Mucosa of stomach (tissue), 1 donor: ENCODE measurements at regions not wholly inside any gene's neighbourhood (a gene's known extent, or its start where the extent isn't known, plus 50 kb on each side); places are given as distances from the start of the nearest gene placed in this dataset.

Experiments used
- H3K27me3 ChIP-seq: one replicate; pipeline ENCODE4 v1.7.0; 2013; ENCODE audit warnings: mild to moderate bottlenecking, low read length; ENCODE audit not compliant: control insufficient read depth, insufficient read depth
- H3K36me3 ChIP-seq: one replicate; pipeline ENCODE4 v1.7.0; 2013; ENCODE audit warnings: low read length; ENCODE audit not compliant: control insufficient read depth, insufficient read depth
- H3K4me1 ChIP-seq: one replicate; pipeline ENCODE4 v1.7.0; 2013; ENCODE audit warnings: mild to moderate bottlenecking, low read length; ENCODE audit not compliant: control insufficient read depth, insufficient read depth
- H3K4me3 ChIP-seq: one replicate; pipeline ENCODE4 v1.7.0; 2013; ENCODE audit warnings: low read length
- H3K9ac ChIP-seq: one replicate; pipeline ENCODE4 v1.7.0; 2013; ENCODE audit warnings: mild to moderate bottlenecking, low read length, moderate library complexity
- H3K9me3 ChIP-seq: one replicate; pipeline ENCODE4 v1.7.0; 2013; ENCODE audit warnings: mild to moderate bottlenecking, low read length, moderate library complexity; ENCODE audit not compliant: control insufficient read depth
- donor health status: Pancreatic carcinoma.

GRCh38 chr2:120502761-120503160 is 156.8 kb downstream of the INHBB start:
- no peaks in the 10 kb centered on the region for H3K36me3 ChIP-seq
- no peaks in the 10 kb centered on the region for H3K9me3 ChIP-seq
- no peaks in the 10 kb centered on the region for H3K4me1 ChIP-seq
- H3K27me3 ChIP-seq = peaks cover 4% of the 10 kb centered on the region
- H3K9ac ChIP-seq = no peak overlapping the region
- H3K4me3 ChIP-seq = no peak overlapping the region

- peaks cover 1% of the 10 kb centered on the region for H3K4me1 ChIP-seq
- no peaks in the 10 kb centered on the region for H3K9me3 ChIP-seq
- H3K27me3 ChIP-seq = peaks cover 4% of the 10 kb centered on the region
- H3K4me3 ChIP-seq = no peak overlapping the region
- H3K9ac ChIP-seq = no peak overlapping the region
- no peaks in the 10 kb centered on the region for H3K36me3 ChIP-seq
Measured at GRCh38 chr2:120503206-120503792, 157.4 kb downstream of the INHBB start.

GRCh38 chr2:120503793-120504571 is 158.0 kb downstream of the INHBB start:
- H3K27me3 ChIP-seq = peaks cover 4% of the 10 kb centered on the region
- peaks cover 8% of the 10 kb centered on the region for H3K4me1 ChIP-seq
- H3K9me3 ChIP-seq = no peaks in the 10 kb centered on the region
- H3K36me3 ChIP-seq = no peaks in the 10 kb centered on the region
- H3K4me3 ChIP-seq = no peak overlapping the region
- H3K9ac ChIP-seq = no peak overlapping the region

GRCh38 chr2:120504936-120505705 is 159.2 kb downstream of the INHBB start:
- H3K36me3 ChIP-seq = no peaks in the 10 kb centered on the region
- no peak overlapping the region for H3K9ac ChIP-seq
- H3K4me1 ChIP-seq = peaks cover 10% of the 10 kb centered on the region
- H3K9me3 ChIP-seq = no peaks in the 10 kb centered on the region
- H3K4me3 ChIP-seq = no peak overlapping the region
- peaks cover 4% of the 10 kb centered on the region for H3K27me3 ChIP-seq

- no peaks in the 10 kb centered on the region for H3K27me3 ChIP-seq
- peaks cover 10% of the 10 kb centered on the region for H3K4me1 ChIP-seq
- H3K9ac ChIP-seq = no peak overlapping the region
- no peak overlapping the region for H3K4me3 ChIP-seq
- no peaks in the 10 kb centered on the region for H3K36me3 ChIP-seq
- no peaks in the 10 kb centered on the region for H3K9me3 ChIP-seq
Measured at GRCh38 chr2:120508567-120509041, 162.7 kb downstream of the INHBB start.

GRCh38 chr2:120509213-120509815 is 163.4 kb downstream of the INHBB start:
- Histone ChIP-seq H3K9ac (no peak overlapping the region), H3K4me1 (peaks cover 10% of the 10 kb centered on the region), H3K9me3 (no peaks in the 10 kb centered on the region), H3K36me3 (no peaks in the 10 kb centered on the region), H3K4me3 (no peak overlapping the region), H3K27me3 (no peaks in the 10 kb centered on the region)

GRCh38 chr2:120509991-120510735 is 164.2 kb downstream of the INHBB start:
- Histone ChIP-seq H3K4me3 (no peak overlapping the region), H3K9me3 (no peaks in the 10 kb centered on the region), H3K27me3 (no peaks in the 10 kb centered on the region), H3K4me1 (peaks cover 10% of the 10 kb centered on the region), H3K9ac (no peak overlapping the region), H3K36me3 (no peaks in the 10 kb centered on the region)

GRCh38 chr2:120510751-120511395 is 164.9 kb downstream of the INHBB start:
- H3K9ac ChIP-seq = no peak overlapping the region
- peaks cover 10% of the 10 kb centered on the region for H3K4me1 ChIP-seq
- no peak overlapping the region for H3K4me3 ChIP-seq
- no peaks in the 10 kb centered on the region for H3K9me3 ChIP-seq
- H3K36me3 ChIP-seq = no peaks in the 10 kb centered on the region
- H3K27me3 ChIP-seq = no peaks in the 10 kb centered on the region

- Histone ChIP-seq H3K9me3 (no peaks in the 10 kb centered on the region), H3K9ac (no peak overlapping the region), H3K4me1 (peaks cover 10% of the 10 kb centered on the region), H3K36me3 (no peaks in the 10 kb centered on the region), H3K27me3 (no peaks in the 10 kb centered on the region), H3K4me3 (no peak overlapping the region)
Measured at GRCh38 chr2:120511536-120511935, 165.6 kb downstream of the INHBB start.

- Histone ChIP-seq H3K4me1 (peaks cover 10% of the 10 kb centered on the region), H3K27me3 (no peaks in the 10 kb centered on the region), H3K4me3 (no peak overlapping the region), H3K36me3 (no peaks in the 10 kb centered on the region), H3K9ac (no peak overlapping the region), H3K9me3 (no peaks in the 10 kb centered on the region)
Measured at GRCh38 chr2:120511947-120512710, 166.2 kb downstream of the INHBB start.
